ENCODE measurements at regions not wholly inside any gene's neighbourhood (a gene's known extent, or its start where the extent isn't known, plus 50 kb on each side); places are given as distances from the start of the nearest gene placed in this dataset.

DNA sequence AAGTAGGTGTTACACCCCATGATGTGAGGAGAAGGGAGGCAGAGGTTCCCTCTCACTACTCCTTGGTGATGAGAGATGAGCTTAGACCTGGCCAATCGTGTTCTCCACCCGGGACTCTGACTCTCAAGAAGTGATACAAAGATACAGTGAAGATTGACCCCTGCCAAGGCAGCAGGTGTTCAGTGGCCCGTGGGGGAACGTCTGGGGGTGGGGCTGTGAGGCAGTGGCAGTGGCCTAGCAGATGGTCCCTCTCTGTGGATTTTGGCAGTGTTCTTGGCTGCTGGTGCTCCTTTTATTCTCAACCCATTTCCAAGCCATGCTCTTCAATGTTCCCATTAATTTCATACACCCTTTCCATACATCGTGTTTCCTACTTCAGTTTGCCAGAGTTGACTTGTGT lies 120.4 kb upstream of the NEDD4L start:
- intact Hi-C loops (cut with micrococcal nuclease) = no loop called here
- ATAC-seq = no peak

DNA sequence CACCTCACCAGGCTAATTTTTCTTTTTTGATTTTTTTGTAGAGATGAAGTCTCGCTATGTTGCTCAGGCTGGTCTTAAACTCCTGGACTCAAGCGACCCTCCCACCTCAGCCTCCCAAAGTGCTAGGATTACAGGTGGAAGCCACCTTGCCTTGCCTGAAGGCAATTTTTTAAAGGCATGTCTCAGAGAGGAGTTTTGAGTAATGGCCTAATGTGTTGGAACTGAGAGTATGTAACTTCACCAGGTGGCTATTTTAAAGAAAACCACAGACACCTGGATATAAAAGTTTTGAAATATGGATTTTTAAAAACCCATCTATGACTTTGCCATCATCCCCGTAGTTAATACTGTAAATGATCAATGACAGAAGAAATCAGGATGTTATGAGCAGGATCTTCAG lies 119.8 kb upstream of the ATP8B1 start:
- intact Hi-C loops (cut with micrococcal nuclease) = no loop called here
- DNase-seq (no peak), ATAC-seq (no peak)

More for the DNA sequence above, 120.4 kb upstream of the NEDD4L start:
- no peak for DNase-seq

DNA sequence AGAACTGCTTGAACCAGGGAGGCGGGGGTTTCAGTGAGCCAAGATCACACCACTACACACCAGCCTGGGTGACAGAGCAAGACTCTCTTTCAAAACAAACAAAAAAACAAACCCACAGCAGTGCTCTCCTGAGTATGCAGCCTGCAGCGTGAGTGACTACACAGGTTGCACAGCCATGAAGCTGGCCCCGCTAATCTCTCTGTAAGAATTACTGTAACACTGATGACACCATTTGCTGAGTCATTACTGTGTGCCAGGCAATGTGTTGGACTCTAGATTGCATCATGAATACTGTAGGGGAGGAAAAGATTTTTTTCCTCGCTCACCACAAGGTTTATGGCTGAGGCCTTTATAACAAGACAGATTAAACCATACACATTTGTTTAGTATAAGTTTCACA lies 118.6 kb upstream of the ATP8B1 start:
- DNase-seq (no peak), ATAC-seq (no peak)
- intact Hi-C loops (cut with micrococcal nuclease) = no loop called here

DNA sequence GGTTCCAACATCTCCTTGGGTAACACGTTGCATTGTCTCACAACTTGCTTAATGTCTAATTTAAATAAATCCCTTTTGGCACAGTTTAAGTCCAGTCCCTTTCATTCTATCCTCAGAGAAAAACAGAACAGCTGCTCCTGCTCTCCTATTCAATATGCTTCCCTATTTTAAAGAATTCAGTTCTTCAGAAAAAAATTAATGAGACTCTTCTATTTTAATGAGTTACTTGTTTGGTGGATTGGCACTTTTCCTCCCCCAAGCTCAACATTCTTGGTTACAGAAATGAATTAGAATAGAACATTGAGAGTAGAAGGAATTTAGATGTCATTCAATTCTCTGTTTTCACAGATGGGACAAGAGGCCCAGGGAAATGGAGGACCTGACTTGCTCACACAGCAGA lies 116.9 kb upstream of the ATP8B1 start:
- no peak for DNase-seq
- intact Hi-C loops (cut with micrococcal nuclease) = no loop called here
- ATAC-seq = no peak

DNA sequence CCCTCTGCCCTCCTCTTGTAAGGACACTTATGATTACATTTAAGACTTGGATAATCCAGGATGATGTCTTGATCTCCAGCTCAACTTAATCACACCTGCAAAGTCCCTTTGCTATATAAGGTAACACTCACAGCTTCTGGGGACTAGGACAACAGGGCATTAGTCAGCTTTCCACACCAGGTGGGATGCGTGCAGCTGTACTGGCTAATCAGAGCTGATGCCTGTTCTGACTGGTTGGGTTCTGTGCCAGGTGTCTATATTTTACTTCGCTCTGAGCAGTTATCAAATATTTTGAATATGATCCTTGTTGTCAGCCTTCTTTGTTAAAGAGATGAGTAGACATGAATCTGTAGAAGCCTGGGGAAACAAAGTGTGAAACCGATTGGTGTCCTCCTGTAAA lies 115.5 kb upstream of the ATP8B1 start:
- no peak for ATAC-seq
- intact Hi-C loops (cut with micrococcal nuclease) = no loop called here

DNA sequence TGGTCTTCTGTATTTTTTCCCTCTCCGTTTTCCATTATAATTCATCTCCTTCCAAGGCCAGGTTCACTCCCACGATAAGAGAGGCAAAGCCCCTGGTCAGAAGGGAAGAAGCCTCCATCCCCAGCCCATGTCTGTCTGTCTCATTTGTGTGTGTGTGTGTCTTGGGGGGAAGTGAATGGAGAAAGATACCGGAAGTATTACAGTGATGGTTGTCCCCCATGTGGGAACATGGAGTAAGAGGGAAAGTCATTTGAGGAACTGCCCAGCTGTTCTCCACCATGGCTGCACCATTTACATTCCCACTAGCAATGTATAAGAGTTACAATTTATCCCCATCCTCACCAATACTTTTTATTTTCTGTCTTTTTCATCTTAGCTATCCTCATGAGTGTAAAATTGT lies 113.6 kb upstream of the ATP8B1 start:
- ATAC-seq = no peak
- no peak for DNase-seq
- intact Hi-C loops (cut with micrococcal nuclease) = no loop called here

More for the DNA sequence above, 115.5 kb upstream of the ATP8B1 start:
- DNase-seq = no peak

DNA sequence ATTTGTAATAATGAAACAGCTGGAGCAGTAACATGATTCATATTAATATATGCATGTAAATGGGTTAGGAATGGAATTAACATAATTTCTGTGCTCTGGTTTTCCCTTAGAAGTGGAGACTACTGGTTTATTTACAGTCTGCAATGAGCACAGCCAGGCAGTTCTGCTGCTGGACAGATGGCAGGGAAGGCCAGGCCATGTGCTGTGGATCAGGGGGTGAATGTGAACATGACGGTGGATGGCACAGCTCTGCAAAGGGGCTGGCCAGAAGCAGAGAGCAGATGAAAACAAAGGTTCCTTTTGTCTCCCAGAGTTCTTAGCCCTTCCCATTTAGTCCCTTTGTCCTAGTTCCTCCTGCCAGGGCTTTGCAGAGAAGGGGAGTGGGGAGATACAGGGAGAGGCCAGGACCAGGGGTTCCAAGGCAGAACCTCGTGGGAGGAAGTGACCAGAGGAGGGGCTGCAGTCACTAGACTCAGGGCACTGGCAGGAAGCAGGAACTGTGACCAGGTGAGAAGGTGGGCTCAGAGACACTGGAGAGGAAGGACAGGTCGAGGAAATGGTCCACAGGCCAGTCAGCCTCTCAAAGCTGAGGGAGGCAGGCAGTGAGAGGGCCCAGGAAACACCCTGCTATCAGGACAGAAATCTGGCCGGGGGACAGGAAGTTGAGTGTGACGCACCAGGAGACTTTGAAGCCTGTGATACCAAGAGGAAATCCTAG lies 112.9 kb upstream of the ATP8B1 start:
- intact Hi-C loops (cut with micrococcal nuclease) = no loop called here
- ATAC-seq (no peak), DNase-seq (no peak)

DNA sequence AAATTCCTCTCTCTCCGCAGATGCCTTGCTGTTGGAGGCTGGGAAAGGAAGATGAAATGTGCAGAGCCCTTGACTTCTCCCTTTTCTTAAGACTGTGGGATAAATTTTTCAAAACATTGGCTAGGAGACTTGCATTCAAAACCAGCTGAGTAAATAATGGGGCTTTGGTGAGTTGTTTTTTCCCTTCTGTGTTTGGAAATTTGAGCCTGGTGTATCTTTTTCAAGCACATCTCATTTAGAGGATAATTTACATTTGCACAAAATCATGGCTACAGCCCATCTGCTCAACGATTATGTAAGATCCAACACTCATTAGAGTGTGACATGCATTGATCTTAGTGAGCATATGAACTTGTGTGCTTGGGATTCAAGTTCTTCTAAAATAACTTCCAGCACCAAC lies 112.1 kb upstream of the ATP8B1 start:
- DNase-seq (no peak), ATAC-seq (no peak)
- intact Hi-C loops (cut with micrococcal nuclease) = no loop called here

DNA sequence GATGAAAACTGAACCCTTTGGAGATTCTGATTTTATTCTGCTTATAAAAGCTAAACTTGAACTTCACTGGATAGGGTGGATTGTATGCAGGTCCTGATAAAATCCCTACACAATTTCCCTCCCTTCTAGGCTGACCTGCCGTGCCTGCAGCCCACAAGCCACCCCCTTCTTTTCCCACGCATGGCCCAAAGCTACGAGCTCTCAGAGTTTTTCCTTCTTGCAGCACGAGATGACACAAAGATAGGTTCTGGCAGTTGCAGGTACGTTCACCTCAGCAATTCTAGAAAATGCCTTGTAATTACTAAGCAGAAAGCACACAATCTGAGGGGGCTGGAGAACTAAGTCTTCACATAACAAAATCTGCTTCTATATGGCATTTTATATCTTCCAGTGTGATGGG lies 110.6 kb upstream of the ATP8B1 start:
- no peak for ATAC-seq
- no peak for DNase-seq
- intact Hi-C loops (cut with micrococcal nuclease) = no loop called here

DNA sequence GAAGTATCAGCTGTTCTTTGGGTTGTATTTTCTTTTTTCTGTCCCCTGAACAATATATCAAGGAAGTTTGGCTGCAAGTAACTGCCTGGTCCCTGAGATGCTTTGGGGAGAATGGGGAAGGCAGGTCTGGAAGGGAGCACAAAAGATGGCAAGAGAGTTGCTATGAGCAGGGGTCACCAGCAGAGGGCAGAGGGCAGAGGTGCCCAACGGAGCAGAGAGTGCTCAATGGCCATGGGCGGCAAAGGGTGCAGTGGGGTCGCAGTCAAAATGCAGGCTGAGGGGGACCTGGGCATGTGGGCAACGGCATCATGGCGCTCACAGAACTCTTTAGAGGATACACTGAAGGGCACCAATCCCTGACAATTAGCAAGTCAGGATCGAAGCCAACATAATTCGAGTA lies 107.7 kb upstream of the ATP8B1 start:
- ATAC-seq (no peak), DNase-seq (no peak)
- intact Hi-C loops (cut with micrococcal nuclease) = no loop called here

DNA sequence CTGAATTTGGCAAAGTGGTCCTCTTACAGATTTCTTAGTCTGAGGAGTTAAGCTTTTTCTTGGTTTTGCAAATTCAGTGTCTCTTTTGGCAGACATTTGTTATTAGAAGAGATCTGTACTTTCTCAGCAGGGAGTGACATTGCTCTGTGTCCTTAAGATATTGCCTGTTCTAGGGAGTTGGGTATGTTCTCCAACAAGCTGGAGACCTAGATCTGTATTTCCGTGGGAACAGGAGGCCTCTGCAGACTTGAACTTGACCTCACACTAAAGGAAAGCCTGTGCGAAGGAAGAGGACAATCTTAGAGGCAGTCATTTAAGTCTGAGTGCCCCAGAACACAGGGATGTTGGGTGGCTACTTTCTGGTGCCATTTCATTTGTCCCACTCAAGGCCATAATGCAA lies 107.0 kb upstream of the ATP8B1 start:
- intact Hi-C loops (cut with micrococcal nuclease) = no loop called here
- DNase-seq (no peak), ATAC-seq (no peak)

DNA sequence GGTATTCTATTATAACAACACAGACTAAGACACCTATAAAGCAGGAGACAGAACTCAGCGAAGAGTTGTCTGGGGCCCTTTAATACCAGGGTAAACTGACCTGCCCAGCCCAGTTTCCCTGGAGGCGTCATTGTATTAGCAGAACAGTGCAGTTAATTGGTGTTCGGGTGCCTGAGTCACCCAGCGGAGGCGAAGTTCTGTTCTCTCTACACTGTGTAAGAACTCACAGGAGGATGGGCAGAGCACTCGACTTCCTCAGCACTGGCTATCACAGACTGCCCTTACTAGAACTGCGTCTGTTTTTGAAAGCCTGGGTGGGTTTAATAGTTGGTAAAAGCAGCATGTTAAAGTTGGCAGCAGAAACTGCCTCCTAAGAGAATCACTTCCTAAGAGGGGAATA lies 106.5 kb upstream of the ATP8B1 start:
- no peak for DNase-seq
- intact Hi-C loops (cut with micrococcal nuclease) = no loop called here
- ATAC-seq = peak; percentile 28

DNA sequence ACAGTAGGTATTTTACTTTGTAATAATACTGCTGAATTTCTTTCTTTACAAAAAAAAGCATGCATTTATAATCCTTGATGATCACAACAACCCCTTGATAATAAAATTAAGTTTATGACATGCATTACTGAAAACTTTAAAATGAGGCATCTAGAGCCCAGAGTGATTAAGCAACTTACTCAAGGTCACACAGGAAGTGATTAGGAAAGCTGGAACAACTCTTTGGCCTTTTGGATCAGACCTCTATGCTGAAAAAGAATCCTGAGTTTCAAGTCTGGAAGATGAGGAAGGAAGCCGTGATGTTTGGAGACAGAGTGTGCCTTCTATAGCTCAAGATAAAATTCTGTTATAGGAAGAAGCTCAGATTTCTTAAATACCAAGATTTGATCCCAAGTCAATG lies 105.0 kb upstream of the ATP8B1 start:
- intact Hi-C loops (cut with micrococcal nuclease) = no loop called here
- ATAC-seq (no peak), DNase-seq (no peak)

DNA sequence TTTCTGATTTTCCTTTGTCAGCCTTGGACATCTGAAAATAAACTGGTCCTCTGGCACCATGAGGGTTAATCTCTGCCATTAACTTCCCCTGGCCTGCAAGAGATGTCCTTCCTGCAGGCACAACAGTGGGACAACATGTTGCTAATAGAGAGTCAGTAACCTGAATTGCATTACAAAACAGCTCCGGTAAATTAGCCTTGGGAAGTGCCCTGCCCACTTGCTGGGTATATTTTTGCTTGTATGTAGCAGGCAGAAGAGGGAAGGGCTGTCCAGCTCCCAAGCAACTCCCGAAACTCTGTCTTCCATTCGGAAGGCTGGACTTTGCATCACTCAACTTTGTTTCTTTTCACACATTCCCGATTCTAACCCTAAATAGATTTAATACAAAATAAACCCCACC lies 104.4 kb upstream of the ATP8B1 start:
- no peak for ATAC-seq
- intact Hi-C loops (cut with micrococcal nuclease) = no loop called here
- DNase-seq = no peak

DNA sequence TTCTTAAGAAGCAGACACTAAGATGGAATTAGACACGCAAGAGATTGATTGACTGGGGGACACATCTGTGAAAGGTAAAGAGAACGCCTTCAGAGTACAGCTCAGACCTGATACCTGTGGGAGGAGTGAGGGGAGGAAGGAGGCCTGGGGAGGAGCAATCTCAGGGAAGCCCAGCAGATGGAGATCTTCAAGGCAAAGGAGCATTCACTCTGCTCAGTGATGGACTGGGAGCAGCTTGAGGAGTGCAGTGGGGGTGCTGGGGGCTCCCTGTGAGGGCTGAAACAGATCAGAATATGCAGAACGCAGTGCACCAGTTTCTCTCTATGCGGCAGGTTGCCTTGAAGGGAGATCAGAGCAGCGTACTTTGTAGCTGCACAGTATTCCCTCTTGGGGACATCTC lies 103.7 kb upstream of the ATP8B1 start:
- no peak for ATAC-seq
- intact Hi-C loops (cut with micrococcal nuclease) = no loop called here
- no peak for DNase-seq

DNA sequence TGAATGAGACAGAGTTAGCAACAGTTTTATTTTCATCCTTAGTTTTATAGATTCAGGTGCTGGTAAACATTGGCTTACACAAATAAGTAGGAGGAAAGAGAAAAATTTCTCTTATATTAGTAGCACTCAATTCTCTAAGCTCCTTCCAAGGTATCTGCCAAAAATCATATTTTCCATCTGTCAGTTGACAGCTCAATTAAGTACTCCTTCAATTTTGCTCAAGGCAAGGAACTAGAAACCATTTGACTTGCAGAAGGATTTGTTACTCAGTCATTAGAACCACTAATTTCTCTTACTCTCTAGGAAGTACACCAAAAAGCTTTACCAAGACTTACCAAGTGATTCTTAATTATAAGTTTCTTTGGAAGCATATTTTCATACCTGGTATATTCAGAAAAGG lies 101.4 kb upstream of the ATP8B1 start:
- ATAC-seq (no peak), DNase-seq (no peak)
- intact Hi-C loops (cut with micrococcal nuclease) = no loop called here

DNA sequence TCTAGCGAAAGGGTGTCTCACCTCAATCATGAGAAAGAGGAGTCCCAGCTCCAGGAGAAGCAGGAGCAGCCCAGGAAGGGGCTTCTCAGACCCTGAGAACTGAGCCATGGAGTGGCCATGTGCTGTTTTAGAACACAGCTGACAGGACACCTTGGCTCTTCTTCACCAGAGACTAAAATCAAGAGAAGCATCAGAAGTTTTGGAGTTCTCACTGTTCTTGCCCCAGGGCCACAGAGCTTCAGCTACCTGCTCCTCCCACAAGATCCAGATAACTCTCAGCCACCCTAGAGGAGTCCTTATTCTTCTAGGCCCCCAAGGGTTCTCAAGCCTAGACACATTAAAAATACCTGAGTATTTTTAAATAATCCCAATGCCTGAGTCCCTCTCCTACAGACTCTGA lies 99.6 kb upstream of the ATP8B1 start:
- intact Hi-C loops (cut with micrococcal nuclease) = no loop called here
- ATAC-seq (no peak), DNase-seq (no peak)

DNA sequence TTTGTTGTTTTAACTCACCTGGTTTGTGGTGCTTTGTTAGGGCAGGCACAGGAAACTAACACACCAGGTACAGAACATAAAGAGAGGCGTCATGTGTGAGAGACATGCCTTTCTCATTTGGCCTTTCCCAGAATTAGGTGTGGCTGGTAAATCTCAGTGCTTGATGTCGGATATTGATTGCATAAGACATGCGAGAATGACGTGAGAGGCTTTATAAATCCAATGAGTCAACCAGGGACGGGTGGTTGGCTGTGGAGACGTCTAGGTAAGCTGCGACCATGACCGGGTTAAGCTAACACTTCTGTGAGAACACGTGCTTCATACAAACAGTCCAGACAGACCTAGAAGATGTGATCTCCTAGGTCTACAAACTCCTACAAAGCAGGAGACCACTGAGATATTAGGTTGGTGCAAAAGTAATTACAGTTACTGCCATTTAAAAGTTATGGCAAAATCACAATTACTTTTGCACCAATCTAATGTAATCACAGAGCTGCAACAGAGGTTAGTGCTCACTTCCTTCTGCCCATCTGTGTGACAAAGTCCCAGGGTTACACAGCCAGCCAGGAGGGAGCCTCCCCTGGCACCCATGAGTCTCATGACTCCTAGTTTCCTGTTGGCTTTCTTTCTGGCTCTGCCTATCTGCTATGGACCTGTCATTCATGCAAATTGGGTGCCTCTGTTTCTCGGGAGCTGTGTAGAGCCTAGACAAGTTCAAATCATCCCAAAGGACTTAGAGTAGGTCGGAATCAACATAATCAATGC lies 98.9 kb upstream of the ATP8B1 start:
- intact Hi-C loops (cut with micrococcal nuclease) = no loop called here
- no peak for ATAC-seq
- DNase-seq = no peak

DNA sequence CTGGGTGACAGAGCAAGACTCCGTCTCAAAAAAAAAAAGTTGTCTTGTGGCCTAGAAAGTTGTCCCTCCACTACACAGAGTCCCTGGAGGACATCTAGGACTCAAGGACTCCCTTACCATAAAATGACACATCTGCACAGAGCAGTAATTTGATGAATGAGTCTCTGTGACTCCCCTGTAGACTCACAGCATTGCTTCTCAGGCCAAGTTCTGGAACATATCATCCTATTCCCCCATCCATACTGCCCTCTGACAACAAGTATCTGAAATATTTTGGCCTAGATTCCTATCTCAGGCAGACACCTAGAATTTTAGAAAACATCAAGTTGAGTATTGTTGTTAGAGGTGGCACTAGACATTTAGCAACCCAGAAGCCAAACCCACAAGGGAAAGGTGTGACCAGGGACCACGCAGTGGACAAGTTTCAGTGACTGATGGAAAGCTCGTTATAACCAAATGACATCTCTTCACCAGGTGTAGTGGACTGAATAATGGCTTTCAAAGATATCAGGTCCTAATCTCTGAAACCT lies 97.9 kb upstream of the ATP8B1 start:
- intact Hi-C loops (cut with micrococcal nuclease) = no loop called here
- ATAC-seq (no peak), DNase-seq (no peak)

DNA sequence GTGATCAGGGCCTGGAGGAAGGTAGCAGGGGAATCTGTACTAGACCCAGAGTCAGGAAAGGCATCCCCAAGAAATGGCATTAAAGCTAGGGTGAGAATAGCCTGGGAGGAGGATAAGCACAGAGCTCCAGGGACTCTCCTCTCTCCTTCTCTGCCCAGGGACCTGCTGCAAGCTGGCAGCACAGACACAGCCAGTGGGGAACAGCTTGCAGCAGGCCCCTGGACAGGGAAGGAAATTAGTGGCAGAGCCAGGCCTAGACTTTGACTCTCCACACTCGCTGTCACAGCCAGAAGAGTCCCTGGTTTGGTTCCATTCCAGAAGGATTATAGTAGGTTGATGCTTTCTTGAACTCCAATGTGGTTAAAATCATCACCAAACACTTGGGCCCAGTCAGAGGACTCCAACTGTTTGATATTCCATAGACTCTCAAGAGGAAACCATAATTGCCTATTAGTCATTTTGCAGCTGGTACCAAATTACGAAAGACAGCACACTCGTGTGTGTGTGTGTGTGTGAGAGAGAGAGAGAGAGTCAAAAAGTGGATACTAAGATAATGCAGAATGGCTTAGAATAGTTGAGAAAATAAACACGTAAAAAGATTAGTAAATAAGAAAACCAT lies 95.5 kb upstream of the ATP8B1 start:
- ATAC-seq (peak; percentile 36), DNase-seq (no peak)
- intact Hi-C loops (cut with micrococcal nuclease) = no loop called here

DNA sequence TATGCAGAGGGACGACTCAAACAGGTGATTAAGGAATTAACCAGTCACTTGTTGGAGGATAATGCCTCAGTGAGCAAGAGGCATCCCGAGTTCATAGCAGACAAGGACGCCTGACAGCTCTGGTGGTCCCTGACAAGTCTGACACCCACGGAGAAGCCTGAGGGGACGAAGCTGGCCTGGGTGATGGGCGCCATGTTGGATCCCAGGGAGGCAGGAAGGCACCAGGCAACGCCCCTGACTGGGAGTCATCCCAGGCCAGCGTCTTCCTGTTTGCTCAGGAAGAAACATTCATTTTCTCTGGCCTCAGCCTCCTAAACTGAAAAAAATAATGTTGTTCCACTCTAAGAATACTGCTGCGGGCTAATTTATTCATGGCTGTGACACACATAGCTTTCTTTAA lies 92.1 kb upstream of the ATP8B1 start:
- intact Hi-C loops (cut with micrococcal nuclease) = no loop called here
- no peak for DNase-seq
- no peak for ATAC-seq
